ENCODE measurements at regions not wholly inside any gene's neighbourhood (a gene's known extent, or its start where the extent isn't known, plus 50 kb on each side); places are given as distances from the start of the nearest gene placed in this dataset.

DNA sequence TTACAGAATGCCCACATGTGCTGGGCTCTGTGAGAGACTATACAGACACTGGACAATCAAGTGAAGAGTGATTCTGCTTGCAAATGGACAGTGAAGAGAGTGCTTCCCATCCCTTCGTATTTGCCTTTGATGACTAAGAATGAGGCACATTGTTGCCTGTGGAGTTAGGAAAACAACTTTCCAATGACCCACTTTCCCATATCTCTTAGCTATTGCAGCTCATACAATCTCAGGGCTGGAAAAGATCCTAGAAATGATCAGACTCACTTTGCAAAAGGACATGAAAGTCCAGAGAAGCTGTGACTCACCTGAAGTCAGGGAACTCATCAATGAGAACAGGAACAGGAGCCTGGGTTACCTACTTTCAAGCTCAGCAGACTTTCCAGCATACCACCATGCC lies 440.5 kb upstream of the TCF4 start:
- Mint-ChIP-seq H3K27ac (ENCODE audit: unreplicated experiment) (peak overlapping the region; percentile 16), H3K4me3 (no peak overlapping the region), H3K9me3 (peaks cover 8% of the 10 kb centered on the region), H3K27me3 (ENCODE audit: low read depth) (no peaks in the 10 kb centered on the region), H3K4me1 (no peaks in the 10 kb centered on the region), H3K36me3 (ENCODE audit: low read depth) (peaks cover 10% of the 10 kb centered on the region)
- no peak for DNase-seq (ENCODE audit: low read depth, low spot score)
- TF ChIP-seq, protein P1, sequence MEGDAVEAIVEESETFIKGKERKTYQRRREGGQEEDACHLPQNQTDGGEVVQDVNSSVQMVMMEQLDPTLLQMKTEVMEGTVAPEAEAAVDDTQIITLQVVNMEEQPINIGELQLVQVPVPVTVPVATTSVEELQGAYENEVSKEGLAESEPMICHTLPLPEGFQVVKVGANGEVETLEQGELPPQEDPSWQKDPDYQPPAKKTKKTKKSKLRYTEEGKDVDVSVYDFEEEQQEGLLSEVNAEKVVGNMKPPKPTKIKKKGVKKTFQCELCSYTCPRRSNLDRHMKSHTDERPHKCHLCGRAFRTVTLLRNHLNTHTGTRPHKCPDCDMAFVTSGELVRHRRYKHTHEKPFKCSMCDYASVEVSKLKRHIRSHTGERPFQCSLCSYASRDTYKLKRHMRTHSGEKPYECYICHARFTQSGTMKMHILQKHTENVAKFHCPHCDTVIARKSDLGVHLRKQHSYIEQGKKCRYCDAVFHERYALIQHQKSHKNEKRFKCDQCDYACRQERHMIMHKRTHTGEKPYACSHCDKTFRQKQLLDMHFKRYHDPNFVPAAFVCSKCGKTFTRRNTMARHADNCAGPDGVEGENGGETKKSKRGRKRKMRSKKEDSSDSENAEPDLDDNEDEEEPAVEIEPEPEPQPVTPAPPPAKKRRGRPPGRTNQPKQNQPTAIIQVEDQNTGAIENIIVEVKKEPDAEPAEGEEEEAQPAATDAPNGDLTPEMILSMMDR (conservative IDR thresholded peaks at IDR 0.05), result no peak

DNA sequence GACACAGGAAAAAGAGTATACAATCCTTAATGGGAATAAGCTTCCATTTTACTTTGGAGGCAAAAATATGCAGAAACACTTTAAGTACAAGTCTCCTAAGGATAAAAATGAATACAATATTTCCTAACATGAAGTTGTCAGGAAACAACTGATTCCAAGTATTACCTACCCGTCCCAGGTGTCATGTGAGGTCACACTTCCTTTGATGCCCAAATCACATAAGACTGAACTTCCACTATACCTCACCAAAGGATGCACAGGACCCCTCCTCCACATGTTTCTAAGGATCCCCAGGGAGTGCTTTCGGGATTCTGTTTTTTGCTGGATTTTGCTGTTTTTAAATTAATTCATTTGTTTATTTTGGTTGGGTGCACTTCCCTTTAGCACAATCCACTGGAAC lies 438.5 kb upstream of the TCF4 start:
- Mint-ChIP-seq H3K4me3 (no peak overlapping the region), H3K36me3 (ENCODE audit: low read depth) (peaks cover 3% of the 10 kb centered on the region), H3K4me1 (no peaks in the 10 kb centered on the region), H3K9me3 (peaks cover 2% of the 10 kb centered on the region), H3K27ac (ENCODE audit: unreplicated experiment) (no peak overlapping the region), H3K27me3 (ENCODE audit: low read depth) (no peaks in the 10 kb centered on the region)
- TF ChIP-seq, protein P1 (conservative IDR thresholded peaks at IDR 0.05), result no peak
- no peak for DNase-seq (ENCODE audit: low read depth, low spot score)

DNA sequence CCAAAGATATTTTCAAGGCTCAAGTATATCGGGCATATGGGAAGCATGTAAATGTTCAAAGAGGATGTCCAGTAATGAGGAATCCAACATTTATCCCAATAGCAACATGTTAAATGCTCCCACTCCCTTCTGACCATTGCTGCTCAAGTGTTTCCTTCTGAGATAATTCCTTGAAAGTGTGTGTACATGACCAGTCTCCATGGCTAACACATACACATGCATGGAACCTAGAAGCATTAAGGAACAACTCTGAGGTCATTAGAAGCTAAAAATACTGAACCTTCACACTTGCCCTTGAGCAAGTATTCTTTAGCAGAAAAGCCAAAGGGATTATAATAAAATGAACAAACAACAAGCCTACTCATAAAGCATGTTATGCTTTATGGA lies 433.8 kb upstream of the TCF4 start:
- Mint-ChIP-seq H3K4me1 (peaks cover 3% of the 10 kb centered on the region), H3K36me3 (ENCODE audit: low read depth) (peaks cover 3% of the 10 kb centered on the region), H3K27ac (ENCODE audit: unreplicated experiment) (no peak overlapping the region), H3K4me3 (no peak overlapping the region), H3K27me3 (ENCODE audit: low read depth) (no peaks in the 10 kb centered on the region), H3K9me3 (peaks cover 3% of the 10 kb centered on the region)
- DNase-seq (ENCODE audit: low read depth, low spot score), result no peak
- TF ChIP-seq, protein P1 (conservative IDR thresholded peaks at IDR 0.05), result no peak

DNA sequence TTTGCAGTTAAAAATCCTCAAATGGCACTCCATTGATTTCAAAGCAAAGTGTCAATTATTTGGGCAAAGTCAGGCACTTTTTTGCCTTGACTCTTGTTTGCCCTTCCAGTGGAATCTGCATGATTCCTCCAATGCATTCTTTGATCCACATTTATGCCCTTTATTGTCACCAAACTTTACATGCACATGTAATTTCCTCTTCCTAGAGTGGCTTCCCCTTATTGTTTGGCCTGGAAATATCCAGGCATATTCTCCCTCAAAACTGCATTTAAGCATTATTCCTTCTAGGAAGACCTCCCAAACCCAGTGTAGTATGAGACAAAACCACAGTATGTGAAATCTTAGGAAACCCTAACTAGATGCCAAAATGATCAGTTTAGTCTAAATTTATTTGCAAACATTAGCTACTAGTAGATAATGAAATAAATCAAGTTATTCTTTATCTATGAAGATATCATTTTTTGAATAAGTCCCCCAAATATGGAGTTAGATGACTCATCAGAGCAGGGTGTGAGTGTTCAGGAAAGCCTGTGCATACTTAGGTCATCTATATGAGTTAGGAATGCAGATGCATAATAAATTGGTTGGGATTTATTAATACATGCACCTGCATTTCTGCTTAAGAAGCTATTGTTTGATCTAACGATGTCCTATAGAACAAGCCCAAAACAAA lies 433.3 kb upstream of the TCF4 start:
- peaks cover 3% of the 10 kb centered on the region for H3K4me1 Mint-ChIP-seq
- H3K9me3 Mint-ChIP-seq, result peaks cover 3% of the 10 kb centered on the region
- peaks cover 3% of the 10 kb centered on the region for H3K36me3 Mint-ChIP-seq (ENCODE audit: low read depth)
- DNase-seq (ENCODE audit: low read depth, low spot score), result no peak
- H3K27me3 Mint-ChIP-seq (ENCODE audit: low read depth), result no peaks in the 10 kb centered on the region
- H3K27ac Mint-ChIP-seq (ENCODE audit: unreplicated experiment), result no peak overlapping the region
- TF ChIP-seq, protein P1 (conservative IDR thresholded peaks at IDR 0.05), result no peak
- no peak overlapping the region for H3K4me3 Mint-ChIP-seq

DNA sequence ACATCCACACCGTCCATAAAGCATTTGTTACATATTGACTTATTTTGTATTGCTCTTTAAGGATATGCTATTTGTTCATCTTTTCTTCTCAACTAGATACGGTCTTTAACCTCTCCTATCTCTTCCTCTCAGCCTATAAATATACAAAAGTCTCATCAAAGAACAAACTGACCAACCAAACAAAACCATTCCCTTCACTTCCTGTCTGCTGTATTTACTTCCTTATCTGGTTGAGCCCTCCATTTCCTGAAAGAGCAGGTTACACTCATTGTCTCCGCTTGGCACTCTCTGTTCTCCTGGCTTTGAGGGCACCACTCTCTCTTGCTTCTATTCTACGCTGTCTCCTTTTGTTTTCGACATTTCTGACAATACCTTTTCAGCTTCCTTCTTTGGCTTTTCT lies 431.9 kb upstream of the TCF4 start:
- no peak for DNase-seq (ENCODE audit: low read depth, low spot score)
- peaks cover 6% of the 10 kb centered on the region for H3K36me3 Mint-ChIP-seq (ENCODE audit: low read depth)
- TF ChIP-seq, protein P1 (conservative IDR thresholded peaks at IDR 0.05), result no peak
- H3K27me3 Mint-ChIP-seq (ENCODE audit: low read depth), result no peaks in the 10 kb centered on the region
- peaks cover 3% of the 10 kb centered on the region for H3K9me3 Mint-ChIP-seq
- H3K27ac Mint-ChIP-seq (ENCODE audit: unreplicated experiment), result no peak overlapping the region
- peaks cover 3% of the 10 kb centered on the region for H3K4me1 Mint-ChIP-seq
- H3K4me3 Mint-ChIP-seq, result no peak overlapping the region
